ENCODE measurements at regions not wholly inside any gene's neighbourhood (a gene's known extent, or its start where the extent isn't known, plus 50 kb on each side); places are given as distances from the start of the nearest gene placed in this dataset.

GRCh38 chr1:10900251-10900651, 103.8 kb upstream of the CASZ1 start:
- Histone ChIP-seq H2AFZ (ENCODE audit: low read depth, low read length) (no peak overlapping the region), H3K27ac (ENCODE audit: low read length) (no peak overlapping the region)

GRCh38 chr1:10900691-10901090, 104.2 kb upstream of the CASZ1 start:
- Histone ChIP-seq H3K27ac (ENCODE audit: low read length) (no peak overlapping the region), H3K4me1 (ENCODE audit: low read length) (no peaks in the 10 kb centered on the region), H3K9ac (ENCODE audit: low read length) (no peak overlapping the region), H2AFZ (ENCODE audit: low read depth, low read length) (no peak overlapping the region), H3K4me3 (ENCODE audit: low read length) (no peak overlapping the region), H3K36me3 (replicated peaks; ENCODE audit: low read depth, low read length) (no peaks in the 10 kb centered on the region), H3K9me3 (ENCODE audit: insufficient read depth, low read length) (no peaks in the 10 kb centered on the region), H3K79me2 (ENCODE audit: low read length) (no peaks in the 10 kb centered on the region), H3K27me3 (ENCODE audit: low read depth, low read length) (peaks cover 18% of the 10 kb centered on the region), H3K4me2 (ENCODE audit: low read length) (no peak overlapping the region), H4K20me1 (ENCODE audit: insufficient read depth, low read length) (no peaks in the 10 kb centered on the region)
- TF ChIP-seq EZH2phosphoT487 (IDR thresholded peaks at IDR 0.05; ENCODE audit: low read depth) (no peak), CTCF (IDR thresholded peaks at IDR 0.05; ENCODE audit: low read depth, low read length) (no peak)

More at GRCh38 chr1:10900251-10900651, 103.8 kb upstream of the CASZ1 start:
- H3K4me1 ChIP-seq (ENCODE audit: low read length) = no peaks in the 10 kb centered on the region
- no peaks in the 10 kb centered on the region for H4K20me1 ChIP-seq (ENCODE audit: insufficient read depth, low read length)
- no peaks in the 10 kb centered on the region for H3K36me3 ChIP-seq (replicated peaks; ENCODE audit: low read depth, low read length)
- H3K27me3 ChIP-seq (ENCODE audit: low read depth, low read length) = peaks cover 15% of the 10 kb centered on the region
- H3K4me2 ChIP-seq (ENCODE audit: low read length) = no peak overlapping the region
- H3K9me3 ChIP-seq (ENCODE audit: insufficient read depth, low read length) = no peaks in the 10 kb centered on the region
- no peak overlapping the region for H3K9ac ChIP-seq (ENCODE audit: low read length)
- H3K4me3 ChIP-seq (ENCODE audit: low read length) = no peak overlapping the region
- no peaks in the 10 kb centered on the region for H3K79me2 ChIP-seq (ENCODE audit: low read length)
- TF ChIP-seq CTCF (IDR thresholded peaks at IDR 0.05; ENCODE audit: low read depth, low read length) (no peak), EZH2phosphoT487 (IDR thresholded peaks at IDR 0.05; ENCODE audit: low read depth) (no peak)

- no peak for TF ChIP-seq CTCF (IDR thresholded peaks at IDR 0.05; ENCODE audit: low read depth, low read length)
- no peak for TF ChIP-seq EZH2phosphoT487 (IDR thresholded peaks at IDR 0.05; ENCODE audit: low read depth)
- Histone ChIP-seq H3K4me2 (ENCODE audit: low read length) (no peak overlapping the region), H4K20me1 (ENCODE audit: insufficient read depth, low read length) (no peaks in the 10 kb centered on the region), H2AFZ (ENCODE audit: low read depth, low read length) (no peak overlapping the region), H3K27ac (ENCODE audit: low read length) (no peak overlapping the region), H3K4me1 (ENCODE audit: low read length) (no peaks in the 10 kb centered on the region), H3K9ac (ENCODE audit: low read length) (no peak overlapping the region), H3K4me3 (ENCODE audit: low read length) (no peak overlapping the region), H3K79me2 (ENCODE audit: low read length) (no peaks in the 10 kb centered on the region), H3K36me3 (replicated peaks; ENCODE audit: low read depth, low read length) (no peaks in the 10 kb centered on the region), H3K9me3 (ENCODE audit: insufficient read depth, low read length) (no peaks in the 10 kb centered on the region), H3K27me3 (ENCODE audit: low read depth, low read length) (peaks cover 19% of the 10 kb centered on the region)
These were observed 104.8 kb upstream of the CASZ1 start for GRCh38 chr1:10901091-10901890.

- no peaks in the 10 kb centered on the region for H3K79me2 ChIP-seq (ENCODE audit: low read length)
- peaks cover 28% of the 10 kb centered on the region for H3K27me3 ChIP-seq (ENCODE audit: low read depth, low read length)
- H3K9ac ChIP-seq (ENCODE audit: low read length) = no peak overlapping the region
- TF ChIP-seq CTCF (IDR thresholded peaks at IDR 0.05; ENCODE audit: low read depth, low read length) = no peak
- no peak for TF ChIP-seq EZH2phosphoT487 (IDR thresholded peaks at IDR 0.05; ENCODE audit: low read depth)
- no peak overlapping the region for H3K4me2 ChIP-seq (ENCODE audit: low read length)
- H2AFZ ChIP-seq (ENCODE audit: low read depth, low read length) = no peak overlapping the region
- H3K4me1 ChIP-seq (ENCODE audit: low read length) = no peaks in the 10 kb centered on the region
- no peaks in the 10 kb centered on the region for H4K20me1 ChIP-seq (ENCODE audit: insufficient read depth, low read length)
- H3K4me3 ChIP-seq (ENCODE audit: low read length) = no peak overlapping the region
- H3K9me3 ChIP-seq (ENCODE audit: insufficient read depth, low read length) = no peaks in the 10 kb centered on the region
- no peak overlapping the region for H3K27ac ChIP-seq (ENCODE audit: low read length)
- H3K36me3 ChIP-seq (replicated peaks; ENCODE audit: low read depth, low read length) = no peaks in the 10 kb centered on the region
These were observed 105.7 kb upstream of the CASZ1 start for GRCh38 chr1:10901891-10902805.
